ENCODE measurements at regions not wholly inside any gene's neighbourhood (a gene's known extent, or its start where the extent isn't known, plus 50 kb on each side); places are given as distances from the start of the nearest gene placed in this dataset.

- DNase-seq (ENCODE audit: low spot score), result no peak
Measured at GRCh38 chr11:19560156-19560555, 152.5 kb upstream of the NAV2 start.

DNA sequence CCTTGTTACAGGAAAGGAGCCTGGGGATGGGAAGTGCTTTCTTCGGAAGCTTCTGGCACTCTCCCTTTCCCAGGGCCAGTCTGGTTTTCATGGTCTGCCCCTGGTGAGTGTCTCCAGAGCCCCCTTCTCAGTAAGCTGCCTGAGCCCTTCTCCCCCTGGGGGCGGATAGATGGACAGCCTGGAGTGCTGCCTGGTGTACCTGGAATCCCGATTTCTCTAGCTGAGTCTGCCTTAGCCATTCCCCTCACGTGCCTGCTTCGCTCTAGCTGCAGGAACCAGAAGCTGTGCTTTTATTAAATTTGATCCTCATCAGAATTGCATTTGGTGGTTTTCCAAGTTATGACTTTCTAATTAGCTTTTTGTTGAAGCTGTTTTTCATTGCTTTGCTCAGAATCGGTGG is 152.9 kb upstream of the NAV2 start:
- DNase-seq (ENCODE audit: low spot score), result no peak

DNA sequence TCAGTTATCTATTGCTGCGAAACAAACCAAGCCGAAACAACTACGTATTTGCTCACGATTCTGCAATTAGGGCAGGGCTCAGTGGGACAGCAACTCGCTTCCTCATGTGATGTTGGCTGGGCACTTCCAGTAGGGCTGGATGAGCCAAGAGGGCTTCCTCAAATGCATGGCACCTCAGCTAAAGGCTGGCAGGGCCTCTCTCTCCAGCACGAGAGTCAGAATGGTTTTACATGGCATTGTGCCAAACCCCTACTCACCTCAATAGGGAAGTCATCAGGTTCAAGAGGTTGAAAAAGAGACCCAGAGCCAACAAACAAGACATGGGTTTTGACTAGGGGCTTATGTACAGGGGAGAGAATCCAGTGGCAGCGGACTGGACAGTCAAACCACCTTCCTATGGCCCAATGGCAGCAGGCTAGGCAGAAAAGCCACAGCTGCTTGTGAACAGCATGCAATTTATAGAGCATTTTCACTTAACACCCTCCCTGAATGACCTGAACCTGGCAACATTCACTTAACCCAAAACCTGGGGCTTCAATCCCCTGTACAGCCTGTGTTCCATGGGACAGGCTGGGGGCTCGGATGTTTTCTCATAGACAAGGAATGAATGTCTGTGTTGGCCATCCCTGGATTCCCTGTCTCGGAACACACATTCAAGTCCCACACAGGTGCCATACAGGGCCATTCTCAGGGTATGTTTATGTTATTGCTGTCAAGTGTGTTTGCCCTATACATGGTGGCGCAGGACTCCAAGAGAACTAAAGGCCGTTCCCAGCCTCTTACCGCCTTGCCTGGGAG is 154.2 kb upstream of the NAV2 start:
- no peak for DNase-seq (ENCODE audit: low spot score)

- peak; percentile 83 for DNase-seq (ENCODE audit: low spot score)
Measured at GRCh38 chr11:19557720-19558140, 154.9 kb upstream of the NAV2 start.

DNA sequence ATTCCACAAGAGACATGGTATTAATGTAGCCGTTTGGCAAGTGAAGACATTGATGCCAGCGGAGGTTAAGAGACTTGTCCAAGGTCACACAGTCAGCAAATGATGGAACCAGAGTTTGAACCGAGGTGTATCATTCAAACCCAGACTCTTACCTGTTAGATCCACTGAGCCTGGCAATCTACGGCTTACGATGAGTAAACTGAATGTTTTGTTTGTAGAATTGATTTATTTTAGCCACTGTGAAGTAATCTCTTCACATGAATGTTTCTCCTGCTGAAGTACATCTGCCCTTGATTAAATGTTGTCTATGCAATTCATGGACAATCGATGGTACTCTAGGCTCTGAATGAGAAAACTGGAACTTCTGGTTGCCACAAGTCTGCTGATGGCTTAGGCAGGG is 155.5 kb upstream of the NAV2 start:
- DNase-seq (ENCODE audit: low spot score), result no peak

- no peak for DNase-seq (ENCODE audit: low spot score)
Measured at GRCh38 chr11:19555266-19555665, 157.4 kb upstream of the NAV2 start.

DNA sequence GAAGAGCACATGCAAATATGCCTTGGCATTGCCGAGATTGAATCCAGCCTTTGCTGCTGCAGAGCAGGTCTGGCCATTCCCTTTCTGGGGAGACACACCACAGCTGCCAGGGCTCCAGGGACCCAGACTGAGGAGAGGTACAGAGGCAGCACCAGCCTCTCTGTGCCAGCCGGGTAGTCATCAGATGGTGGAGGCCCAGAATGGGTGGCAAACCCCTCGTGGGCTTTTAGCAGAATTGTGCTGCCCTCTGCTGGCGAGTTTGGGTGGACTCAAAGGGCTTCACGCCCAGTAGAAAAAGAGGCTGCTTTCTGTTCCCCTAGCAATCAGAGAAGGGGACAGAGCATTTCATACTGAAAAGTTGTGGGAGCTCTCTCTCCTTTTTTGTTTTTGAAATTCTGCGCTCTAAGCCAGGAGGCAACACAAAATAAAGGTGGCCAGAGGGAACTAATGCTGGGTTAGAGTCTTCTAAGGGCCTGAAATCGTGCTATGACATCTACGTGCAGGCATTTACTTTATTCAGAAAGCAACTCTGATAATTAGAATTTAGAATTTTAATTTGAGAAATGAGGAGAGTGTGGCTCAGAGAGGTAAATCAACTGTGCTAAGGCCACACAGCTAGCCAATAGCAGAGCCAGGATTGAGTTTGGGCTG is 158.8 kb upstream of the NAV2 start:
- peak; percentile 84 for DNase-seq (ENCODE audit: low spot score)

DNA sequence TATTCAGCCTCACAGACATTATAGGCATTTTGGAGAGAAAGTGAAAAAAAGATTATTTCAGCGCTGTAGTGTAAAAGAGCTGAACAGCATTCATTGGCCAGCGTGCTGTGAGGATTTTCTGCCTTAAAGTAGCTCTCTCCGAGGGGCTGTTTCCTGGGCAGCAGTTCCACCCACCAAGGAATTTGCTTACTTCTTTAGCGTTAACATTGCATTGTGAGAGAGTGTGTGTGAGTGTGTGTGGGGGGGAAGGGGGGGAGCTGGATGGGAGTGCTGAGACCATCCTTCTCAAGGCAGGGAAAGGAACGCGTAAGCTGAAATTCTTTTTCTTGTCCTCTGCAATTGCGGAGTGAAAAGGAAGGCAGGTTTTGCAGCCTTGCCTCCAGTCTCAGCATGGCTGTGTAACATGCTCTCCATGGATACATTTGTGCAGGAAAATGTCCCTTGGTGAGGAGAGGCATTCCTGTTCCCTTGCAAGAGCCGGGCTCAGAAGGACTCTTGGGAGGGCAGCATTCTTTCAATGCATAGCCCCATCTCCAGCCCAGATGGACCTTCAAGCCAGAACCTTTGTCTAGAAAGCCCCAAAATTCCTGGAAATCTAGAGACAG is 159.9 kb upstream of the NAV2 start:
- DNase-seq (ENCODE audit: low spot score), result peak; percentile 39

- DNase-seq (ENCODE audit: low spot score), result no peak
Measured at GRCh38 chr11:19552161-19552560, 160.5 kb upstream of the NAV2 start.

- no peak for DNase-seq (ENCODE audit: low spot score)
Measured at GRCh38 chr11:19551457-19551856, 161.2 kb upstream of the NAV2 start.

GRCh38 chr11:19547044-19547443 is 165.6 kb upstream of the NAV2 start:
- DNase-seq (ENCODE audit: low spot score), result no peak

DNA sequence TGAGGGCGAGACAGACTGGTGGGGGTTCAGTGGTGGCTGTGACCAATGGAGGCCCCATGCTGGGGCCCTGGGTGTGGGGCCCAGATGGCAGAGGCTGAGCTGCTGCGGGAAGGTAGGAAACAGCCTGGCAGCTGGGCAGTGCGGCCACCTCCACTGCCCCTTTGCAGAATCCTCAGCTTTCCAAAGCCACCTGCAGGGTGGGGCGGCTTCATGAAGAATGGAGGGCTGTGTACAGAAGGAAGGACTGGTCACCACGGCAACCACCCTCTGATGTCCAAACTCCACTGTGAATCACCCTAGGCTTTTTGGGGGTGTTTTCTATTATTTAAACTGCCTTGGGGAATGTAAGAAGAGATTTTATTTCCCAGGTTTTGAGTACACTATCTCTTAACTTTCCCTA is 166.3 kb upstream of the NAV2 start:
- no peak for DNase-seq (ENCODE audit: low spot score)

DNA sequence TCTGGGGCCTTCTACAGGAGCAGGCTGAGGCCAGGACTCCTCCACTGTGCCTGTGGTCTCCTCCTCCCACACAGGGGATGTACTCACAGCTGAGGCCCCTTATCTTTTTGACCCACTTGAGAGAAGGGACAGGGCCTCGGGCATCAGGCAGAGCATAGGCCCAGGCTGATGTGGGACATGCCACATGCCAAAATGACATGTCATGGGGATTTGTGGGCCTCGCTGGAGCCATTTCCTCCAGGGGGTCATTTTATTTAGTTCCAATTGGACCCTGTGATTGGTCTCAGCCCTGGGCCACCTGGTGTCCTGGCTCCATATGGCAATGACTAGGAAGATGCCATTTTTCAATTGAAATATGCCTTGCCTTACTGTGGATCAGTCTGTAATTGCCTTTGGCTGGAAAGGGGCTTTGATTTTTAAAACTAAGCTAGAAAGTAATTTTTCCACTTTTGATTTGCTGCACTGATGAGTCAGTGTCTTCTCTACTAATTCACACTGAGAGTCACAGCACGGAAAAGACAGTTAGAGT is 171.1 kb upstream of the NAV2 start:
- DNase-seq (ENCODE audit: low spot score), result no peak

DNA sequence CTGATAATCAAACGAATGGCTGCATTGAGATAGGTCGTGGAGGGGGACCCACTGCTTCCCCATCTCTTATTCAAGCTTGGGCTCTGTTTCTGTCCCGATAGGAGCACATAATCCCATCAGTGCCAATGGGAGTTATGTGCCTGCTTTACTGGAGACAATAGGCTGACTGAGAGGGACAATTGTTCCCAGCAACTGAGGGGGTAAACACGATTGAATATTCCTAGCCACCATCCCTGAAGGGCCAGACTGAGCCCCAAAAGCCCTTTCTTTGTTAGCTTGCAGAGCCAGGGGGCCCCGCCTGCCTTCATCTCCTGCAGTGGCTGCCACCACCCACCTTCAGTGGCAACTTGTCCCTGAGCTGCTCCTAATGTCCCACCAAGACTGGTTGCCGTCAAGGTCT is 172.8 kb upstream of the NAV2 start:
- DNase-seq (ENCODE audit: low spot score), result no peak

GRCh38 chr11:19537803-19538453 is 174.7 kb upstream of the NAV2 start:
- DNase-seq (ENCODE audit: low spot score), result no peak

DNA sequence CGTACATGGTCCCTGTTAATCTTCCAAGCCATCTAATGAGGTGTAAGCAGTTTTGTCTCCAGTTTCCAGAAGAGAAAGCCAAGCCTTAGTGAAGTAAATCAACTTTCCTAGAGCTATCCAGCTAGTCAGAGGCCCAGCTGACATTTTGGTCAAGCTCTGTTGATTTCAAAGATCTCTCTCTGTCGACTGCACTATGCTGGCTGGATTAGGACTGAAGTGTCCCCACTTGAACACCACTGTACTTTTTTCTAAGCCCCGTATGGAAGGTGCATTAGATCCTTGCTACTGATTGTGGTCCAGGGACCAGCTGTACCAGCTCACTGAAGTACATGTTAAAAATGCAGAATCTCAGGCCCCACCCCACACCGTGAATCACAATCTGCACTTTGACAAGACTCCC is 176.5 kb upstream of the NAV2 start:
- DNase-seq (ENCODE audit: low spot score), result no peak

- DNase-seq (ENCODE audit: low spot score), result no peak
Measured at GRCh38 chr11:19530505-19530904, 182.1 kb upstream of the NAV2 start.

- DNase-seq (ENCODE audit: low spot score), result no peak
Measured at GRCh38 chr11:19526119-19526518, 186.5 kb upstream of the NAV2 start.

- no peak for DNase-seq (ENCODE audit: low spot score)
Measured at GRCh38 chr11:19525714-19526113, 186.9 kb upstream of the NAV2 start.

DNA sequence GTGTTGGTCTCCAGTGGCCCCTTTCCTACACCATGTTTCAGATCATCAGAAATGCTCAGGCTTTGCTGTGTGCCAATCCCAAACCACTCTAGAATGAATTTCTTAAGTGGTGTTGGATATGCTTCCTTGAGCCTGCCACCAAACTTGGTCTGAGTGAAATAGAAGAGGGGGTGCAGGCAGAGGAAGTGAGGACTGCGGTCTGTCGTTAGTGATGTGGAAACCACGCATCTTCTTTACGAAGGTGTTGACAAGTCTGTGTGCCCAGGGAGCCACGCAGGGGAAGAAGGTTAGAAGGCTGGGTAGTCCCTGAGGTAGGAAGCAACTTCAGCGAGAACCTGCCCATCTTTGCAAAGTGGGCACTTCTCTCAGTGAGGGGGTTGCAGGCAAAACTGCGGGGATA is 187.4 kb upstream of the NAV2 start:
- no peak for DNase-seq (ENCODE audit: low spot score)

DNA sequence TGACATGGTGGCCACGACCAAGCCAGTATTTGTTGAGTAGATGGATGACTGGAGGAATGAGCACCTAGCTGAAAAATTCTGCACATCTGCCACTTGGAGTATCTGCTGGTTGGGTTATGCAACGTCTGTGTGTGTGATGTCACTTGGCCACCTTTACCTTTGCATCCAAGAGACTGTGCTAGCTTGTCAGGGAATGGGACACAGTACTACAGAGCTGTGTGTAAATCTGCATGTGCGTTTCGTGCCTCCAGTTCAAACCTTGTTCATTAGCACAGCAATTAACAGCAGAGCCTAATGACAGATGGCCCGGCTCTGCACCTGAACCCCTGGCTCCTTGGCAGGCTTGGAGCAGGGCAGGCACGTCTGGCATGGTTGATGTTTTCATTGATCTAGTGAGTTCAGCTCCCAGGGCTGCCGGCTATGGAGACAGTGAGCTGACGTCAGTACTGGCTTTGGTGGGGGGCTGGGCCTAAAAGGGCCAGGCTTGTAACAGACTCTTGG is 188.4 kb upstream of the NAV2 start:
- peak; percentile 34 for DNase-seq (ENCODE audit: low spot score)

GRCh38 chr11:19520681-19521080 is 192.0 kb upstream of the NAV2 start:
- DNase-seq (ENCODE audit: low spot score), result no peak
